ENCODE measurements at regions not wholly inside any gene's neighbourhood (a gene's known extent, or its start where the extent isn't known, plus 50 kb on each side); places are given as distances from the start of the nearest gene placed in this dataset.

DNA sequence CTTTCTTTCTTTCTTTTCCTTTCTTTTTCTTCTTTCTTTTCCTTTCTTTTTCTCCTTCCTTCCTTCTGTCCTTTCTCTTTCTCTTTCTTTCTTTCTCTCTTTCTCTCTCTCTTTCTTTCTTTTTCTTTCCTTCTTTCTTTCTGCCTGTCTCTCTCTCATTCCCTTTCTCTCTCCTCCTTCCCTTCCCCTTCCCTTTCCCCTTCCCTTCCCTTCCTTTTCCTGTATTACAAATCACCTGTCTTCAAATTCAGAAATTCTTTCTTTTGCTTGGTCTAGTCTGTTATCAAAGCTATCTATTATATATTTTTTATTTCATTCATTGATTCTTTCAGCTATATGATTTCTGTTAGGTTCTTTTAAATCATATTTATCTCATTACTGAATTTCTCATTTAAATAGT is 315.2 kb upstream of the NOX3 start:
- TF ChIP-seq, protein P1, sequence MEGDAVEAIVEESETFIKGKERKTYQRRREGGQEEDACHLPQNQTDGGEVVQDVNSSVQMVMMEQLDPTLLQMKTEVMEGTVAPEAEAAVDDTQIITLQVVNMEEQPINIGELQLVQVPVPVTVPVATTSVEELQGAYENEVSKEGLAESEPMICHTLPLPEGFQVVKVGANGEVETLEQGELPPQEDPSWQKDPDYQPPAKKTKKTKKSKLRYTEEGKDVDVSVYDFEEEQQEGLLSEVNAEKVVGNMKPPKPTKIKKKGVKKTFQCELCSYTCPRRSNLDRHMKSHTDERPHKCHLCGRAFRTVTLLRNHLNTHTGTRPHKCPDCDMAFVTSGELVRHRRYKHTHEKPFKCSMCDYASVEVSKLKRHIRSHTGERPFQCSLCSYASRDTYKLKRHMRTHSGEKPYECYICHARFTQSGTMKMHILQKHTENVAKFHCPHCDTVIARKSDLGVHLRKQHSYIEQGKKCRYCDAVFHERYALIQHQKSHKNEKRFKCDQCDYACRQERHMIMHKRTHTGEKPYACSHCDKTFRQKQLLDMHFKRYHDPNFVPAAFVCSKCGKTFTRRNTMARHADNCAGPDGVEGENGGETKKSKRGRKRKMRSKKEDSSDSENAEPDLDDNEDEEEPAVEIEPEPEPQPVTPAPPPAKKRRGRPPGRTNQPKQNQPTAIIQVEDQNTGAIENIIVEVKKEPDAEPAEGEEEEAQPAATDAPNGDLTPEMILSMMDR (IDR thresholded peaks at IDR 0.05; ENCODE audit: insufficient read depth, low read length), result no peak
- TF ChIP-seq GABPA (IDR thresholded peaks at IDR 0.05; ENCODE audit: low read depth), result no peak
